ENCODE measurements at regions not wholly inside any gene's neighbourhood (a gene's known extent, or its start where the extent isn't known, plus 50 kb on each side); places are given as distances from the start of the nearest gene placed in this dataset.

- TF ChIP-seq CTCF (IDR thresholded peaks at IDR 0.05) (no peak), POLR2A (IDR thresholded peaks at IDR 0.05) (no peak)
Measured at GRCh38 chr9:105087910-105088898, 156.2 kb upstream of the SLC44A1 start.
